T1000 (cell line): ENCODE measurements at regions not wholly inside any gene's neighbourhood (a gene's known extent, or its start where the extent isn't known, plus 50 kb on each side); places are given as distances from the start of the nearest gene placed in this dataset.
"Not testable (repeated sequence)": the region's sequence is repeated elsewhere in the genome, so short reads cannot be mapped to it uniquely, and the experiment has no call there.

Experiments
- DNase-seq: peaks from one replicate; lab custom pipeline; 2025; ENCODE audit warnings: mixed read lengths; lab: John Stamatoyannopoulos, UW

- no peak for DNase-seq
Measured at GRCh38 chr20:19895761-19896160, 121.4 kb upstream of the NAA20 start.

GRCh38 chr20:19897891-19898290, 119.3 kb upstream of the NAA20 start:
- no peak for DNase-seq

GRCh38 chr20:19901226-19901625, 115.9 kb upstream of the NAA20 start:
- DNase-seq: no peak

DNA sequence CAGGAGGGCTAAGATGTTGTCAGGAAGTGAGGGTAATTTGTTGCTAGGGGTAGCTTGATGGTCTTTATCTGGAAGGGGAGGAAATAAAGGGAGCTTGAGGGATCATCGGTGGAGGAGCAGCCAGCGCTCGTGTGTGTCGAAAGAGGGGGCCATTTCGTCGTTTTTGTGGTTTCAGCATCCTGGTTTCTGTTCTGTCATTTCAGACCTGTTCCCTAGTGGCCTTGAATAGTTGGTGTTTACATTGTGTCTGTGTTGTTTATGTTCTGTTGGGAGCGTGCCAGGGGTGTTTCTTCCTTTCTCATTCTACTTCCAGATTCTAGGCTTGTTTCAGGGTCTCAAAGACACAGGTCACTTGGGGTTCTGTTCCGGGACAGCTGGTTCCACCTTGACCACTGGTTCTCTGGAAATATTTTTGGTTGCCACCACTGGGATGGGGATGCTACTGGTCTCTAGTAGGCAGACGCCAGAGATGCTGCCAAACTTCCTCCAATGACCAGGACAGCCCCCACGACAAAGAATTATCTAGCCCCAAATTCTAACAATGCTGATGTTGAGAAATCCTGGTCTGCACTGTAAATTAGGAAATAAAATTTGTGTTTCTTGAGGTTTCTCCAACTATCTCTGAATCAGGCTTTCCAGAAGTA, 113.9 kb upstream of the NAA20 start:
- DNase-seq: no peak

DNA sequence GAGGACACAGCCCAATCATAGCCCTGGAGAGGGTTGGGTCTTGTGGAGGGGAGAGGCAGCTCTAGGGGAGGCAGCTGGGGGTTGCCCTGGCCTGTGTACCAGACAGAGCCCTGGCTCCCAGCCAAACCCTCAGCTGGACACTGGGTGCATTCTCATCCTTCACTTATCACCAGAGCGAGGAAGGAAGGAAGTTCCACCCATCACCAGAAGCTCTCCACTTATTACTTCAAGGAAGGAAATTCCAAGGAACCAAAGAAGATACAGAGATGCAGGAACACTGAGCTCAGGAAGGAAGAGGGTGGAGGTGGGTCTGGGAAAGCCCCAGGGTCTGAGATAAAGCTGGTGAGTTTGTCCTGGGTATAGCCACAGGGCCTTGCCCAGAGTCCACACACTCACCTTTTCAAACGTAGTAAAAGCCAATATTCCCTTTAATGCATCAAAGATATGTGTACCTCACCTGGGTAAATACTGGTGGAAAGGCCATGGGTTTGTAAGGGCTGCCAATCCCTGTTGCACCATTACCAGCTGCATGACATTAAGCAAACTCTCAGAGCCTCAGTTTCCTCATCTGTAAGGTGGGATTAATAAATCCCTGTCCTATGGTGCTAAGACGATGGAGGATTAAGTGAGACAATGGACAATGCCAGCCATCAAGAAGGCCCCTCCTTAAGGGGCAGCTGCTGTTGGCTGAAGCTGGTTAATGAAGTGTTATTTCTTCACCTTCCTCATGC, 109.7 kb upstream of the NAA20 start:
- DNase-seq: no peak

DNA sequence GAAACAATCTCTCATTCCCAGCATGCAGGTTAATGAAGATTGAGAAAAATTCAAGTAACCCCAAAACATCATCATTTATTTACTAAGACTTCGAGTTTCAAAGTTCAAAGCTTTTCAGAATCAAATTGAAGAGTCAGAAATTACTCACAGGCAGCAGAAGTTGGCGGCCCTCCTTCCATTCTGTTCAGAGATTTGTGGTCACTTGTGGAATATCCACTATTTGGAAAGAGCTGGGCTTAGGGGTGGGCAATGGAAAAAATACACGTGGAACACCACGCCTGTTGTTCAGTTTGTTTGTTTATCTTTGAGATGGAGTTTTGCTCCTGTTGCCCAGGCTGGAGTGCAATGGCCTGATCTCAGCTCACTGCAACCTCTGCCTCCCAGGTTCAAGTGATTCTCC, 108.6 kb upstream of the NAA20 start:
- no peak for DNase-seq

DNA sequence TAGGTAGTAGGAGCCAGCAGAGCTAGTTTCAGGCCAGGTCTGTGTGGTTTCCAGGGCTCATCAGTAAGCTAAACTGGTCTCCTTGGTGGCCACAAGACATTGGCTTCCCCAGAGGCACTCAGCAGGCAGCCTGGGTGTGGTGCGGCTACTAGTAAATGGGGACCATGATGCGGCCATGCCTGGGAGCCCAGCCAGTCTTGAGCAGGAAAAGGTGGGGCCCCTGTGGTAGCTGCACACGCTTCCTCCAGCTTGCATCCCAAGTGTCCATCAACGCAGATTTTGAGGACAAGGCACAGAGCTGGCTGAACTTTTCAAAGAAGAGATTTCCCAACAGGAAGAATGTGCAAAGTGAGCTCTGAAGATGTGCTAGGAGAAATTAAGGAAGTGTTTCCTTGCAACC, 107.4 kb upstream of the NAA20 start:
- DNase-seq: no peak

- no peak for DNase-seq
Measured at GRCh38 chr20:19911810-19912382, 105.3 kb upstream of the NAA20 start.

- DNase-seq: no peak
Measured at GRCh38 chr20:19913349-19913748, 103.8 kb upstream of the NAA20 start.

DNA sequence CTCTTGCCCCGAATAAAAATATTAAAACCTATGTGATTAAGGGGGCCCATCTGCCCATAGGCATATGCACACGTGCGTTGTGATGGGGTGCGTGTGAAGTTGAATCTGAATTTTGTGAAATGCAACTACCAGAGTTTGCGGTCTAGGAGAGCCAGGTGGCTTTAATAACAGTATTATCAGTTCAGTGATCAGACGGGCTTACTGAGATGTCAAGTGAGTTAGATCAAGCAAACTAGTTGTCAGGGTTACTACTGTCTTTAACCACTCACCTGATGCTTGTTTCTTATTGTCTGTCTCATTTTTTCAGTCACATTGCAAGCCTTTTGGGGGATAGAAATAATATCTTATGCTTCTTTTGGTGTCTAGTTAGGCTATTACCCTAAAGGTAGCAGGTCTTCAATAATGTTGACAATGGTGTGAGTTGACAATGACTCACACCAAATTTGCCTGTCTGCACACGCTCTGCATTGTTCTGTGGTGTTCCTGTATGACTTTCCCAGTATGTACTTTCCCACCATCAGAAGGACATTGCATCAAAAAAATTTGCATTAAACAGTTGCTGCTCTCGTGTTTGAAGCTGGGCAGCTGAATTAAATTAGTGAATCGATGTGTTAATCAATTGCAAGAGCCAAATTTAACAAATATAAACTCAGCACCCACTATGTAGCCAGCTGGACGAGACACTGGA, 103.1 kb upstream of the NAA20 start:
- DNase-seq: no peak

DNA sequence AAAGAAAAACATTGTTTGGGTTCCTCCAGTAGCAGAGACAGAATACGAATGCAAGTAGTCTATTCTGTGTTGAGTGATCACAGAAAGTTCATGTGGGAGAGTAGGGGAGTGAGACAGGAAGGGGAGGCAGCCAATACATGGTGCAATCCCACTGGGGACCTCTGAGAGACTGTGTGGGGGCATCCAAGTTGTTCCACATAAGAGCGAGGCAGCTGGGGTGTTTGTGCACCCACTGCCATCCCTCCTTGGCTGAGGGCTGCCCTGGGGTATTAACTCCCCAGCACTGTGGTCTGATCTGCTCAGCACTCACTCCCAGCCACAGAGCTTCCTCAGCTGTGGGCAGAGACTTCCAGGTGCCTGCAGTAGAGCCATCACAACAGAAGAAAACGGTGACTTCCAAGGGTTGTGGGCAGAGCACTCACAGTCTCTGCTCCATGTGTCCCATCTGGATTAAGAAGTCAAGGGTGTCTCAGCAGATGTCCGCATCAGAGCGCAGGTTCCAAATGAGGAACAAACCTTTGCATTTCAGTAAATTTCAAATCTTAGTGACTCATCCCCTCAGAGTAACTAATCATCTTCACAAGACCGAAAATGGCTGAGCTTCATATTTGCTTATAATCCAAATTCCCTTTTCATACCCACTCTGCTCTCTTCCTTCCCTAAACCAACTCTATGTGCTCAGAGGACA, 101.9 kb upstream of the NAA20 start:
- DNase-seq: no peak

DNA sequence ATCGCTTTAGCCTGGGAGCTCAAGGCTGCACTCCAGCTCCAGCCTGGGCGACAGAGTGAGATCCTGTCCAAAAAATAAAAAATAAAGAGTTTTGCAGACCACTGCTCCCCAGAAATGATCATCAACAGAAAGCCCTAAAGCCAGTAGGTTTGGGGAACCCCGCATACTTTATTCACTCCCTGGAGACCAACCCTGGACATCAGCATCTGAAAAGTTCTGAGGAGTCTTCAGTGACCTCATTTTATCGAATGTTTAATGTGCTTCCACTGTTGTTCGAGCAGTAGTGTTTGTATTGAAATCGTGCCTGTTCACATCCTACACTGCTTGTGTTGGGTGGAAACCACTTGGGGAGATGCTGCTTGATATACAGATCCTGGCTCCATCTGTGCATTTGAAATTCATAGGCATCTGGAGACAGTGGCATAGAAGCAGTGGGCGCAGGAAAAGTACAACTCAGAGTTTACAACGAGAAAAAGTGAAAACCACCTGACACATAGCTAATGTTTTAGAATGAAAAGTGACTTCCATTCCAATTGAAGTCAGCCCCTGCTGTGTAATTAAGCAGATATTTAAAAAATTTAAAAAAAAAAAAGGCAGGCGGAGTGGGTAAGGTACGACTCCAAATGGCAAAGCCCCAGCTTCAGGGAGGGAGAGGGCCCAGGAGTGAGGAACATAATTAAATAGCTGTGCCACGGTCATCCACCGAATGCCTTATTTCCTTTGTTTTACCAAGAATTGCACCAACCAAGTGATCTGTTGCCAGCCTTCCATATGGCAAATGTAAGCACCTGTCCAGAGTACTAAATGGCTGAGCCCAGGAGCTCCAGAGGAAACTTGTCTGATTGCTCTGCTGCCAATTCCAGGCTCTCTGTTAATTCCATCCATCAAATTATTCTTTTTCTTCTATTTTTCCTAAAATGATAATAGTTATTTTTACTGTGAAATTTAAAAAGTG, 100.4 kb upstream of the NAA20 start:
- DNase-seq: no peak

GRCh38 chr20:19918965-19919329, 98.2 kb upstream of the NAA20 start:
- no peak for DNase-seq

- DNase-seq: no peak
Measured at GRCh38 chr20:19920381-19921138, 96.6 kb upstream of the NAA20 start.

DNA sequence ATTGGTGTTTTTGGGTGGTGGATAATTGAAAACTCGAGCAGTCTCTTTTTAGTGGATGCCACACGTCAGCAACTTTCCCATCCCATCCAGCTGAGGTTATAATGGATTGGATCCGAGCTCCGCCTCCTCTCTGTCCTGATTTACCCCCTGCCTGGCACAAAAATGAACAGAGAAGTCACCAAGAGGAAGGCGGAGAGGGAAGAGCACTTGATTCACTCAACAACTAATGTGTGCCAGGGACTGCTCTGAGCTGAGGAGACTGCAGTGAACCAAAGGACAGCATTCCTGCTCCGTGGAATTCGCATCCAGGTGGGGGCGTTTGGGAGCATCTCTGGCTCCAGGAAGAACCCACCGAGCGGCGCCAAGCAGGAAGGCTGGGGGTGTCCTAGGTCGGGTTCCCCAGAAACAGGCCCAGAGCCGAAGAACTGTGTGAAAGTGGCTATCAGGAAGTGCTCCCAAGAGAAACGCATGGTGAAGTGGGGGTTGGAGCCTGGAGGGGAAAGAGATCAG, 95.8 kb upstream of the NAA20 start:
- DNase-seq: no peak

GRCh38 chr20:19921829-19922228, 95.3 kb upstream of the NAA20 start:
- not testable (repeated sequence) for DNase-seq

DNA sequence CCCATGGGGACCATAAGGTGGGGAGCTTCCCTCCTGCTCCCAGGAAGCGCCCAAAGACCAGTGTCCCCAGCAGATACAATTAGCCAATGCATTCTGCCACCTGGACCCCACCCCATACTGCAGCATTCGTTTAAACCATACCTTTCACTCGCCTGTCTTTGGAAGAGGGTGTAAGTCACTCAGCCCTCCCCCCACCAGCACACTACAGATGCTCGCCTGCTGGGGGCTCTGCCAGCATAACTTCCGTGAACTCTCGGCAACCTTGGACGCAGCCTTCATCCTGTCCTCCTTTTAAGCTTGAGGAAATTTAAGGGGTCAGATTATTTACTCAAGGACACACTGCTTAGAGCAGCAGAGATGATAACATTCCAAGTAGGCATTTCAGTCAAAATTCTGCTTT, 94.4 kb upstream of the NAA20 start:
- no peak for DNase-seq

GRCh38 chr20:19923762-19924161, 93.4 kb upstream of the NAA20 start:
- DNase-seq: no peak

DNA sequence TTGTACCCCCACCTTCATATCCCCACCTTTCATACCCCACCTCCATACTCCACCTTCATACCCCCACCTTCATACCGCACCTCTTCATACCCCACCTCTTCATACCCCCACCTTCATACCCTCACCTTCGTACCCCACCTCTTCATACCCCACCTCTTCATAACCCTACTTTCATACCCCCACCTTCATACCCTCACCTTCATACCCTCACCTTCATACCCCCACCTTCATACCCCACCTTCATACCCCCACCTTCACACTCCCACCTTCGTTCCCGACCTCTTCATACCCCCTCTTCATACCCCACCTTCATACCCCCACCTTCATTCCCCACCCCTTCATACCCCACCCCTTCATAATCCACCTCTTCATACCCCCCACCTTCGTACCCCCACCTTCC, 92.9 kb upstream of the NAA20 start:
- DNase-seq: no peak

- no peak for DNase-seq
Measured at GRCh38 chr20:19926591-19926990, 90.6 kb upstream of the NAA20 start.
